Trophoblast cell (in vitro differentiated cells and primary cell): ENCODE measurements at regions not wholly inside any gene's neighbourhood (a gene's known extent, or its start where the extent isn't known, plus 50 kb on each side); places are given as distances from the start of the nearest gene placed in this dataset.

Experiments used
- DNase-seq, 2 donors: peaks; one replicate each; pipeline ENCODE4 v3.0.0-alpha.2; 2016
- H2AFZ ChIP-seq: 2 replicates; pipeline ENCODE4 v1.6.1; 2013; ENCODE audit warnings: low read length, moderate library complexity, mild to moderate bottlenecking; ENCODE audit not compliant: insufficient read depth, poor library complexity
- H2AK5ac ChIP-seq: 2 replicates; pipeline ENCODE4 v1.6.1; 2013; ENCODE audit warnings: mild to moderate bottlenecking, low read length
- H2BK120ac ChIP-seq: 2 replicates; pipeline ENCODE4 v1.6.1; 2013; ENCODE audit warnings: low read length, mild to moderate bottlenecking, moderate library complexity; ENCODE audit not compliant: insufficient read depth, poor library complexity
- H2BK12ac ChIP-seq: 2 replicates; pipeline ENCODE4 v1.6.1; 2013; ENCODE audit warnings: mild to moderate bottlenecking, low read length, moderate library complexity
- H2BK5ac ChIP-seq: 2 replicates; pipeline ENCODE4 v1.6.1; 2013; ENCODE audit warnings: low read length, low read depth, moderate library complexity, mild to moderate bottlenecking; ENCODE audit not compliant: poor library complexity
- H3K14ac ChIP-seq: 2 replicates; pipeline ENCODE4 v1.6.1; 2013; ENCODE audit warnings: mild to moderate bottlenecking, low read length
- H3K18ac ChIP-seq: 2 replicates; pipeline ENCODE4 v1.6.1; 2013; ENCODE audit warnings: mild to moderate bottlenecking, low read length
- H3K23ac ChIP-seq: 2 replicates; pipeline ENCODE4 v1.6.1; 2013; ENCODE audit warnings: low read length
- H3K27ac ChIP-seq: 2 replicates; pipeline ENCODE4 v1.5.1; 2013; ENCODE audit warnings: low read depth, mild to moderate bottlenecking, inconsistent platforms, low read length, moderate library complexity
- H3K27me3 ChIP-seq: 2 replicates; pipeline ENCODE4 v1.6.1; 2013; ENCODE audit warnings: inconsistent platforms, mild to moderate bottlenecking, low read length, moderate library complexity; ENCODE audit not compliant: insufficient read depth
- H3K36me3 ChIP-seq, 2 experiments: 1 replicate in 1 of 2; 2 replicates in 1 of 2; pipeline ENCODE4 v1.6.1; 2013; ENCODE audit warnings: low read length in 2 of 2, mild to moderate bottlenecking in 2 of 2, moderate library complexity in 1 of 2; ENCODE audit not compliant: insufficient read depth in 2 of 2, control insufficient read depth in 1 of 2
- H3K4ac ChIP-seq: 2 replicates; pipeline ENCODE4 v1.6.1; 2013; ENCODE audit warnings: low read depth, mild to moderate bottlenecking, low read length, moderate library complexity
- H3K4me1 ChIP-seq, 2 experiments: 1 replicate in 1 of 2; 2 replicates in 1 of 2; pipeline ENCODE4 v1.6.1; 2013; ENCODE audit warnings: low read length in 2 of 2, mild to moderate bottlenecking in 2 of 2, moderate library complexity in 1 of 2; ENCODE audit not compliant: insufficient read depth in 2 of 2, control insufficient read depth in 1 of 2
- H3K4me2 ChIP-seq: 2 replicates; pipeline ENCODE4 v1.6.1; 2013; ENCODE audit warnings: inconsistent platforms, mild to moderate bottlenecking, low read length, moderate library complexity
- H3K4me3 ChIP-seq: 2 replicates; pipeline ENCODE4 v1.5.1; 2013; ENCODE audit warnings: mild to moderate bottlenecking, low read depth, low read length, inconsistent platforms
- H3K79me1 ChIP-seq: one replicate; pipeline ENCODE4 v1.6.1; 2013; ENCODE audit warnings: low read length
- H3K79me2 ChIP-seq: 2 replicates; pipeline ENCODE4 v1.6.1; 2013; ENCODE audit warnings: low read length, mild to moderate bottlenecking; ENCODE audit not compliant: control insufficient read depth, insufficient read depth, poor library complexity
- H3K9ac ChIP-seq: 2 replicates; pipeline ENCODE4 v1.6.1; 2013; ENCODE audit warnings: mild to moderate bottlenecking, low read length
- H3K9me3 ChIP-seq: 2 replicates; pipeline ENCODE4 v1.6.1; 2013; ENCODE audit warnings: low read depth, mild to moderate bottlenecking, control low read depth, inconsistent platforms, low read length; ENCODE audit not compliant: insufficient read depth
- H4K12ac ChIP-seq: 2 replicates; pipeline ENCODE4 v1.6.1; 2013; ENCODE audit warnings: low read depth, mild to moderate bottlenecking, low read length, moderate library complexity
- H4K8ac ChIP-seq: 2 replicates; pipeline ENCODE4 v1.6.1; 2013; ENCODE audit warnings: low read depth, mild to moderate bottlenecking, low read length, moderate library complexity
- H4K91ac ChIP-seq: one replicate; pipeline ENCODE4 v1.6.1; 2013; ENCODE audit warnings: low read depth, mild to moderate bottlenecking, low read length, moderate library complexity
- WGBS: extraction: QIAGEN DNeasy Blood & Tissue Kit; methylation state at CpG from one replicate; pipeline ENCODE4 v1.1.7; 2013; ENCODE audit warnings: missing lambda C conversion rate; ENCODE audit not compliant: insufficient read length, insufficient coverage; ENCODE audit errors: extremely low coverage; 5-methylcytosine and 5-hydroxymethylcytosine counted together

GRCh38 chr3:166697495-166697894 lies 682.6 kb downstream of the ZBBX start:
- no peak overlapping the region for H2BK5ac ChIP-seq
- H3K4ac ChIP-seq = no peak overlapping the region
- H4K8ac ChIP-seq = no peak overlapping the region
- no peak overlapping the region for H3K4me2 ChIP-seq
- H3K14ac ChIP-seq = no peak overlapping the region
- no peaks in the 10 kb centered on the region for H3K79me1 ChIP-seq
- no CpG with 5 or more reads among the region's 1 CpG for WGBS
- no peak overlapping the region for H2BK120ac ChIP-seq
- H2AFZ ChIP-seq = no peak overlapping the region
- H3K27ac ChIP-seq = no peak overlapping the region
- H3K4me1 ChIP-seq = no peaks in the 10 kb centered on the region
- no peak overlapping the region for H2AK5ac ChIP-seq
- H3K27me3 ChIP-seq = no peaks in the 10 kb centered on the region
- no peaks in the 10 kb centered on the region for H3K36me3 ChIP-seq
- H3K79me2 ChIP-seq = no peaks in the 10 kb centered on the region
- H3K18ac ChIP-seq = no peak overlapping the region
- H3K9ac ChIP-seq = no peak overlapping the region
- no peak overlapping the region for H2BK12ac ChIP-seq
- H3K4me3 ChIP-seq = no peak overlapping the region
- H3K9me3 ChIP-seq = no peaks in the 10 kb centered on the region
- H3K23ac ChIP-seq = no peak overlapping the region
- DNase-seq = no peak
- H4K91ac ChIP-seq = no peak overlapping the region
- no peak overlapping the region for H4K12ac ChIP-seq

- no peak overlapping the region for H2AK5ac ChIP-seq
- no peaks in the 10 kb centered on the region for H3K4me1 ChIP-seq
- no peak overlapping the region for H2AFZ ChIP-seq
- no peak overlapping the region for H3K4ac ChIP-seq
- no peak overlapping the region for H3K27ac ChIP-seq
- H3K27me3 ChIP-seq = no peaks in the 10 kb centered on the region
- H3K23ac ChIP-seq = no peak overlapping the region
- no peak overlapping the region for H3K4me2 ChIP-seq
- no peak overlapping the region for H3K14ac ChIP-seq
- H3K9me3 ChIP-seq = no peaks in the 10 kb centered on the region
- no peak overlapping the region for H2BK5ac ChIP-seq
- H3K36me3 ChIP-seq = no peaks in the 10 kb centered on the region
- no peak overlapping the region for H2BK12ac ChIP-seq
- DNase-seq = no peak
- no peak overlapping the region for H2BK120ac ChIP-seq
- H3K4me3 ChIP-seq = no peak overlapping the region
- no peak overlapping the region for H4K91ac ChIP-seq
- no CpG with 5 or more reads among the region's 2 CpGs for WGBS
- no peaks in the 10 kb centered on the region for H3K79me2 ChIP-seq
- H3K18ac ChIP-seq = no peak overlapping the region
- no peaks in the 10 kb centered on the region for H3K79me1 ChIP-seq
- no peak overlapping the region for H4K12ac ChIP-seq
- H3K9ac ChIP-seq = no peak overlapping the region
- H4K8ac ChIP-seq = no peak overlapping the region
Measured at GRCh38 chr3:166696103-166696502, 684.0 kb downstream of the ZBBX start.

- H4K12ac ChIP-seq = no peak overlapping the region
- no peak overlapping the region for H3K23ac ChIP-seq
- no peak overlapping the region for H2AFZ ChIP-seq
- H3K18ac ChIP-seq = no peak overlapping the region
- H3K4me3 ChIP-seq = no peak overlapping the region
- H4K91ac ChIP-seq = no peak overlapping the region
- no peak overlapping the region for H3K9ac ChIP-seq
- H3K4ac ChIP-seq = no peak overlapping the region
- no peak overlapping the region for H3K14ac ChIP-seq
- H2BK12ac ChIP-seq = no peak overlapping the region
- no peak overlapping the region for H3K4me2 ChIP-seq
- no peaks in the 10 kb centered on the region for H3K36me3 ChIP-seq
- DNase-seq = no peak
- H3K79me2 ChIP-seq = no peaks in the 10 kb centered on the region
- no peak overlapping the region for H4K8ac ChIP-seq
- H3K9me3 ChIP-seq = no peaks in the 10 kb centered on the region
- no peaks in the 10 kb centered on the region for H3K27me3 ChIP-seq
- no peaks in the 10 kb centered on the region for H3K79me1 ChIP-seq
- no peak overlapping the region for H3K27ac ChIP-seq
- H2AK5ac ChIP-seq = no peak overlapping the region
- no peak overlapping the region for H2BK120ac ChIP-seq
- no peaks in the 10 kb centered on the region for H3K4me1 ChIP-seq
- no peak overlapping the region for H2BK5ac ChIP-seq
- no CpG with 5 or more reads among the region's 1 CpG for WGBS
Measured at GRCh38 chr3:166688665-166689064, 691.4 kb downstream of the ZBBX start.

- Histone ChIP-seq H3K79me1 (no peaks in the 10 kb centered on the region), H3K23ac (no peak overlapping the region), H3K4me1 (no peaks in the 10 kb centered on the region), H3K4me2 (no peak overlapping the region), H4K91ac (no peak overlapping the region), H2BK12ac (no peak overlapping the region), H2AK5ac (no peak overlapping the region), H2BK5ac (no peak overlapping the region), H3K9ac (no peak overlapping the region), H3K9me3 (no peaks in the 10 kb centered on the region), H4K12ac (no peak overlapping the region), H2AFZ (no peak overlapping the region), H3K27me3 (no peaks in the 10 kb centered on the region), H3K4me3 (no peak overlapping the region), H3K36me3 (no peaks in the 10 kb centered on the region), H3K18ac (no peak overlapping the region), H3K79me2 (no peaks in the 10 kb centered on the region), H3K27ac (no peak overlapping the region), H2BK120ac (no peak overlapping the region), H3K14ac (no peak overlapping the region), H4K8ac (no peak overlapping the region), H3K4ac (no peak overlapping the region)
- no CpG with 5 or more reads among the region's 1 CpG for WGBS
- DNase-seq = peak in 1 of 2 donors; percentile 7
Measured at GRCh38 chr3:166685246-166685645, 694.9 kb downstream of the ZBBX start.
